Vagina (tissue), 2 donors: ENCODE measurements at regions not wholly inside any gene's neighbourhood (a gene's known extent, or its start where the extent isn't known, plus 50 kb on each side); places are given as distances from the start of the nearest gene placed in this dataset.

ENCODE experiments used
- DNase-seq, 2 donors: peaks; one replicate each; pipeline ENCODE4 v3.0.0-alpha.2; 2017; ENCODE audit errors: extremely low spot score in 2 of 2
- H3K27ac ChIP-seq: fragments of 200-600 bp; sonication (generic); one replicate; pipeline ENCODE4 v1.5.1; 2019
- H3K27me3 ChIP-seq: fragments of 200-600 bp; sonication (generic); one replicate; pipeline ENCODE4 v1.5.1; 2019
- H3K36me3 ChIP-seq, 2 donors: fragments of 200-600 bp; sonication (generic); one replicate each; pipeline ENCODE4 v1.5.1; 2017 to 2019
- H3K4me1 ChIP-seq: fragments of 200-600 bp; sonication (generic); one replicate; pipeline ENCODE4 v1.5.1; 2019
- H3K4me3 ChIP-seq, 2 donors: fragments of 200-600 bp; sonication (generic); 1 replicate in 1 of 2; 2 replicates in 1 of 2; pipeline ENCODE4 v1.5.1; 2016 to 2019
- H3K9me3 ChIP-seq: fragments of 200-600 bp; sonication (generic); one replicate; pipeline ENCODE4 v1.5.1; 2019
- POLR2A ChIP-seq, 2 donors: fragments of 450-650 bp; IDR thresholded peaks; one replicate each; pipeline ENCODE4 v1.6.1; 2017; ENCODE audit warnings: antibody characterized with exemption in 2 of 2, mild to moderate bottlenecking in 2 of 2, moderate library complexity in 2 of 2
- POLR2AphosphoS5 ChIP-seq, 2 donors: sonication (generic); formaldehyde crosslinking; IDR thresholded peaks; one replicate each; pipeline ENCODE4 v1.9.0; 2017; ENCODE audit warnings: antibody characterized with exemption in 2 of 2, mild to moderate bottlenecking in 2 of 2, low read depth in 1 of 2; ENCODE audit not compliant: insufficient read depth in 1 of 2
- intact Hi-C: fragments of 100-400 bp; cut with DNase I; formaldehyde crosslinking; loops from one replicate; pipeline ENCODE4 v1.15.1; 2023
- TF ChIP-seq, protein P1 (sequence below), 3 experiments: fragments of 450-650 bp in 2 of 3; fragments of 200-600 bp in 1 of 3; sonication (generic) in 1 of 3; IDR thresholded peaks; one replicate each; pipeline ENCODE4 v1.5.1; 2017 to 2019; ENCODE audit warnings: antibody characterized with exemption in 3 of 3, mild to moderate bottlenecking in 2 of 3, moderate library complexity in 2 of 3

DNA sequence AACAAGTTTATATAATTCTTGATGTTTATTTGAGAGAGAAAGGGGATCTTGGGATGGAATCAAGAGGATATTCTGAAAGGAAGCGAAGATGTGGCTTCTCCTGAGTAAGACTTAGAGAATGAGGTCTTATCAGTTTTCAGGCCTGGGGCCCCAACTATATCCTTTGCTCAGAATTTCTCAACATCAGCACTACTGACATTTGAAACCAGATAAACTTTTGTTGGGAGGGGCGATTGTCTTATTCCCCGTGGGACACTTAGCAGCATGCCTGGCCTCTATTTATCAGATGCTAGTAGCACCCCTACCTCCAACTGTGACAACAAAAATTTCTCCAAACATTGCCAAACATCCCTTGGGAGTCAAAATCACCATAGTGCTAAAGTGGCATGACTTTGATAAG, 567.7 kb downstream of the MAT2B start:
- TF ChIP-seq, protein P1, sequence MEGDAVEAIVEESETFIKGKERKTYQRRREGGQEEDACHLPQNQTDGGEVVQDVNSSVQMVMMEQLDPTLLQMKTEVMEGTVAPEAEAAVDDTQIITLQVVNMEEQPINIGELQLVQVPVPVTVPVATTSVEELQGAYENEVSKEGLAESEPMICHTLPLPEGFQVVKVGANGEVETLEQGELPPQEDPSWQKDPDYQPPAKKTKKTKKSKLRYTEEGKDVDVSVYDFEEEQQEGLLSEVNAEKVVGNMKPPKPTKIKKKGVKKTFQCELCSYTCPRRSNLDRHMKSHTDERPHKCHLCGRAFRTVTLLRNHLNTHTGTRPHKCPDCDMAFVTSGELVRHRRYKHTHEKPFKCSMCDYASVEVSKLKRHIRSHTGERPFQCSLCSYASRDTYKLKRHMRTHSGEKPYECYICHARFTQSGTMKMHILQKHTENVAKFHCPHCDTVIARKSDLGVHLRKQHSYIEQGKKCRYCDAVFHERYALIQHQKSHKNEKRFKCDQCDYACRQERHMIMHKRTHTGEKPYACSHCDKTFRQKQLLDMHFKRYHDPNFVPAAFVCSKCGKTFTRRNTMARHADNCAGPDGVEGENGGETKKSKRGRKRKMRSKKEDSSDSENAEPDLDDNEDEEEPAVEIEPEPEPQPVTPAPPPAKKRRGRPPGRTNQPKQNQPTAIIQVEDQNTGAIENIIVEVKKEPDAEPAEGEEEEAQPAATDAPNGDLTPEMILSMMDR (IDR thresholded peaks at IDR 0.05): no peak
- TF ChIP-seq POLR2AphosphoS5 (IDR thresholded peaks at IDR 0.05; ENCODE audit: insufficient read depth in 1 of 2, low read depth in 1 of 2) (no peak), POLR2A (IDR thresholded peaks at IDR 0.05) (no peak)
- H3K9me3 ChIP-seq: no peaks in the 10 kb centered on the region

DNA sequence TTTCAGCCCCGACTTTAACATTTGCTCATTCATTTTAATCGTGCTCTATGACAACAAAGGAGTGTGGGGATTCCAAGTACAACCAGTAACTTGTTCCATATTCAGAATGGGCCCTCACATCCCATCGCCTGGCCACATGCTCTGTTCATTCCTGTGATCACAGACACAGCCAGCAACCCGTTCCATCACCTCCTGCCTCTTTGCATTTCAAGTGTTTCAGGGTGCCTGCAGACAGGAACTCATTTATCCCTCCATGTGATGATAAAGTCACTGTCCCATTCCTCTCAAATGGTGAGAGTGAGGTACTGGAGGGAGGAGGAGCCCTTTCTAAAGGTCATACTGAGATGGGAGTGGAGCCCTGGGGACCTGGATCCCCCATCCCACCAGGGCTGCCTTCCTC, 571.1 kb downstream of the MAT2B start:
- intact Hi-C loops: no loop called here
- Histone ChIP-seq H3K36me3 (no peaks in the 10 kb centered on the region), H3K4me3 (no peak overlapping the region), H3K9me3 (no peaks in the 10 kb centered on the region), H3K27ac (no peak overlapping the region), H3K27me3 (no peaks in the 10 kb centered on the region), H3K4me1 (no peaks in the 10 kb centered on the region)
- no peak for DNase-seq
- TF ChIP-seq, protein P1 (IDR thresholded peaks at IDR 0.05): no peak
- TF ChIP-seq POLR2AphosphoS5 (IDR thresholded peaks at IDR 0.05; ENCODE audit: insufficient read depth in 1 of 2, low read depth in 1 of 2): no peak
- no peak for TF ChIP-seq POLR2A (IDR thresholded peaks at IDR 0.05)

More for the DNA sequence above, 567.7 kb downstream of the MAT2B start:
- no peak overlapping the region for H3K4me3 ChIP-seq
- no peaks in the 10 kb centered on the region for H3K36me3 ChIP-seq
- H3K4me1 ChIP-seq: no peaks in the 10 kb centered on the region
- H3K27ac ChIP-seq: no peak overlapping the region
- intact Hi-C loops: no loop called here
- no peak for DNase-seq
- no peaks in the 10 kb centered on the region for H3K27me3 ChIP-seq

DNA sequence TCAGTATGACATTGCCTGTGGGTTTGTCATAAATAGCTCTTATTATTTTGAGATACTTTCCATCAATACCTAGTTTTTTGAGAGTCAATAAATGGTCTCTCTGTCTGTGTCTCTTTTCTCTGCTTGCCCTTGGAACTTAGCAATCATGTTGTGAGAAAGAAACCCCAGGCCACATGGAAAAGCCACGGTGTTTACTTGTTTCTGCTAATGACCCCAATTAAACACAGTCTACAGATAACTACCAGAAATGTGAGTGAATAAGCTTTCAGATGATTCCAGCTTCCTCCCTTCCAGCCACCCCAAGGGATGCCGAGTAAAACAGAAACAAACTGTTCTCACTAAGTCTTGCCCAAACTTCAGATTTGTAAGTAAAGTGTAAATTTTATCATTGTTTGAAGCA, 584.9 kb downstream of the MAT2B start:
- DNase-seq: no peak
- H3K27me3 ChIP-seq: no peaks in the 10 kb centered on the region
- no peak overlapping the region for H3K4me3 ChIP-seq
- intact Hi-C loops: no loop called here
- no peak overlapping the region for H3K27ac ChIP-seq
- H3K36me3 ChIP-seq: no peaks in the 10 kb centered on the region
- H3K4me1 ChIP-seq: no peaks in the 10 kb centered on the region
- no peaks in the 10 kb centered on the region for H3K9me3 ChIP-seq
- TF ChIP-seq POLR2A (IDR thresholded peaks at IDR 0.05) (no peak), POLR2AphosphoS5 (IDR thresholded peaks at IDR 0.05; ENCODE audit: insufficient read depth in 1 of 2, low read depth in 1 of 2) (no peak)
- TF ChIP-seq, protein P1 (IDR thresholded peaks at IDR 0.05): no peak

DNA sequence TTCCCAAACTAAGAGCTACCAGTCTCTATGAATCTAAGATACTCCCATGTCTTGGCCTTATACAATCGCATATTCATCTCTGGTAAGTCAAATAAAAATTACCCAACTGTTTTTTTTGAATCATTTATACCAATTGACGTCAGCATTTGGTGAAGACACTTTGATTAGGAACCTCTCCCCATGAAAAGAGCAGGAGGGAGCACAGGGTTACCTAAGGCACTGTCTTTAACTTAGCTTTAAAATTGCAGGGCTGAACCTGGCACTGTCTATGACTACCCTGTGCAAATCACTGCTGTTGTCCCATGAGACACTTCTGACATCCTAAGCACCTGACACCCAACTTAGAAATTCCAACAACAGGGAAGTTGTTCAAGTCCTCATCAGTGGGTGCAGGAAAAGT, 586.4 kb downstream of the MAT2B start:
- Histone ChIP-seq H3K27ac (no peak overlapping the region), H3K4me1 (no peaks in the 10 kb centered on the region), H3K9me3 (no peaks in the 10 kb centered on the region), H3K4me3 (no peak overlapping the region), H3K36me3 (no peaks in the 10 kb centered on the region), H3K27me3 (no peaks in the 10 kb centered on the region)
- intact Hi-C loops: no loop called here
- TF ChIP-seq, protein P1 (IDR thresholded peaks at IDR 0.05): no peak
- no peak for TF ChIP-seq POLR2AphosphoS5 (IDR thresholded peaks at IDR 0.05; ENCODE audit: insufficient read depth in 1 of 2, low read depth in 1 of 2)
- TF ChIP-seq POLR2A (IDR thresholded peaks at IDR 0.05): no peak
- DNase-seq: no peak

DNA sequence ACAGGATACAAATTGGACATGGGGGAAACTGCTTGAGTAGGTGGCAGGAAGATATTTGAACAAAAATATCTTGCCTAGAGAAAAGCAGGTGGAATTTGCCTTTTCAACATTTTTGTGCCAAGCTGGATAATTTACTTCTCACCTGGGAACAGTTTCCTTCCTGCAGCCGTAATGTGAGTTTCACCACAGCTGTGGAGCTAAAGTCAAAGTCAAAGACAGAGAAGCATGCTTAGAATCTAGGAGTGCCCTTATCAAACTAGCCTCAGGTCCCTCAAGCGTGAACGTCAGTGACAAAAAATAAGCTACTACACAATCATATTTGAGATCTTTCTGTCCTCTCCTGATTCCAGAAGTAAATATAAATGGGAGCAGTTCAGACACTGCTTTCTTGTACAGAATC, 588.9 kb downstream of the MAT2B start:
- no peak overlapping the region for H3K27ac ChIP-seq
- H3K4me1 ChIP-seq: no peaks in the 10 kb centered on the region
- intact Hi-C loops: no loop called here
- no peak overlapping the region for H3K4me3 ChIP-seq
- no peaks in the 10 kb centered on the region for H3K9me3 ChIP-seq
- TF ChIP-seq, protein P1 (IDR thresholded peaks at IDR 0.05): no peak
- TF ChIP-seq POLR2AphosphoS5 (IDR thresholded peaks at IDR 0.05; ENCODE audit: insufficient read depth in 1 of 2, low read depth in 1 of 2): no peak
- TF ChIP-seq POLR2A (IDR thresholded peaks at IDR 0.05): no peak
- no peaks in the 10 kb centered on the region for H3K27me3 ChIP-seq
- no peaks in the 10 kb centered on the region for H3K36me3 ChIP-seq
- DNase-seq: no peak
